ENCODE measurements at regions not wholly inside any gene's neighbourhood (a gene's known extent, or its start where the extent isn't known, plus 50 kb on each side); places are given as distances from the start of the nearest gene placed in this dataset.

- FAIRE-seq (no peak), ATAC-seq (no peak), DNase-seq (ENCODE audit: low read depth, low spot score) (no peak)
- no peak overlapping the region for H3K4me3 ChIP-seq
- no peak overlapping the region for H3K27ac ChIP-seq (ENCODE audit: control insufficient read depth, insufficient read depth)
- no TSS peak for BruUV-seq (replicated peaks)
- ChIA-PET POLR2A (no interaction called here), RAD21 (ENCODE audit: unreplicated experiment) (no interaction called here), CTCF (interaction anchor here (0.6 to 1.1 kb wide), 2 partner anchors 9 to 624 kb away, joined by 3 read pairs; no protein-coding TSS in a partner anchor), SMC1A (ENCODE audit: uncharacterized antibody, unreplicated experiment) (no interaction called here)
- H3K4me1 ChIP-seq (ENCODE audit: control insufficient read depth, insufficient read depth, low read length) = no peaks in the 10 kb centered on the region
- H3K9ac ChIP-seq (ENCODE audit: control insufficient read depth, insufficient read depth, low read length) = no peak overlapping the region
- no peaks in the 10 kb centered on the region for H4K20me1 ChIP-seq (ENCODE audit: control insufficient read depth, insufficient read depth)
- no peak for TF ChIP-seq EGR1 (IDR thresholded peaks at IDR 0.05; ENCODE audit: borderline replicate concordance in 1 of 2, low read depth in 2 of 2, low read length in 2 of 2)
- TF ChIP-seq SIN3A (IDR thresholded peaks at IDR 0.05; ENCODE audit: low read depth, low read length) = no peak
- TF ChIP-seq MEF2A (IDR thresholded peaks at IDR 0.05; ENCODE audit: insufficient read depth, low read depth, low read length) = no peak
- TF ChIP-seq HDGF (IDR thresholded peaks at IDR 0.05) = no peak
- no peak for TF ChIP-seq TCF12 (IDR thresholded peaks at IDR 0.05; ENCODE audit: low read depth, low read length)
- no peak for TF ChIP-seq ELK1 (IDR thresholded peaks at IDR 0.05; ENCODE audit: low read depth, low read length)
- no peak for TF ChIP-seq NBN (IDR thresholded peaks at IDR 0.05)
- TF ChIP-seq ZZZ3 (IDR thresholded peaks at IDR 0.05; ENCODE audit: control insufficient read depth, insufficient read length, low read depth) = no peak
- TF ChIP-seq SUZ12 (IDR thresholded peaks at IDR 0.05; ENCODE audit: unreplicated experiment) = no peak
- TF ChIP-seq NFIC (IDR thresholded peaks at IDR 0.05; ENCODE audit: low read depth, low read length) = no peak
- no peak for TF ChIP-seq RELA (IDR thresholded peaks at IDR 0.05; ENCODE audit: borderline replicate concordance, partially characterized antibody)
- TF ChIP-seq SIX5 (IDR thresholded peaks at IDR 0.05; ENCODE audit: low read depth, low read length, severe bottlenecking) = no peak
- H2AFZ ChIP-seq (ENCODE audit: control insufficient read depth, low read depth, low read length) = no peak overlapping the region
- H3K4me2 ChIP-seq (ENCODE audit: control insufficient read depth, insufficient read depth) = no peak overlapping the region
- H3K9me3 ChIP-seq (replicated peaks; ENCODE audit: control insufficient read depth, insufficient read depth, low read length) = no peaks in the 10 kb centered on the region; the same call in 2 of the 3 replicates
- 22% methylated on average over 5 of the region's 5 CpGs for WGBS (ENCODE audit: insufficient coverage, insufficient replicate concordance, low lambda C conversion rate, missing lambda C conversion rate)
- no peaks in the 10 kb centered on the region for H3K79me2 ChIP-seq (ENCODE audit: control insufficient read depth, insufficient read depth, low read length)
- intact Hi-C loops (cut with micrococcal nuclease; ENCODE audit: unreplicated experiment) (no loop called here), in situ Hi-C loops (cut with MboI) (no loop called here)
- no peaks in the 10 kb centered on the region for H3K27me3 ChIP-seq (replicated peaks in 1 of 2; ENCODE audit: control insufficient read depth in 2 of 2, insufficient read depth in 2 of 2, low read length in 1 of 2)
- H3K36me3 ChIP-seq (ENCODE audit: control insufficient read depth in 2 of 2, insufficient read depth in 2 of 2, low read length in 1 of 2) = no peaks in the 10 kb centered on the region
Measured at GRCh38 chr16:73202161-73202729, 154.3 kb upstream of the ZFHX3 start.
